Thyroid gland (tissue), 4 donors: ENCODE measurements at regions not wholly inside any gene's neighbourhood (a gene's known extent, or its start where the extent isn't known, plus 50 kb on each side); places are given as distances from the start of the nearest gene placed in this dataset.
"Not testable (repeated sequence)": the region's sequence is repeated elsewhere in the genome, so short reads cannot be mapped to it uniquely, and the experiment has no call there.

ENCODE experiments used
- DNase-seq, 2 donors: peaks; one replicate each; pipeline ENCODE4 v3.0.0-alpha.2; 2019
- H3K27ac ChIP-seq, 3 donors: fragments of 200-600 bp; sonication (generic); 1 replicate in 2 of 3; 2 replicates in 1 of 3; pipeline ENCODE4 v1.5.1; 2016 to 2019; ENCODE audit warnings: mild to moderate bottlenecking in 1 of 3, moderate library complexity in 1 of 3
- H3K27me3 ChIP-seq: fragments of 200-600 bp; sonication (generic); one replicate; pipeline ENCODE4 v1.5.1; 2019
- H3K36me3 ChIP-seq, 2 donors: fragments of 200-600 bp; sonication (generic); one replicate each; pipeline ENCODE4 v1.5.1; 2016 to 2019
- H3K4me1 ChIP-seq, 2 donors: fragments of 200-600 bp; sonication (generic); one replicate each; pipeline ENCODE4 v1.5.1; 2017 to 2019
- H3K4me3 ChIP-seq, 3 donors: fragments of 200-600 bp; sonication (generic); replicated peaks in 1 of 3; 1 replicate in 2 of 3; 2 replicates in 1 of 3; pipeline ENCODE4 v1.5.1; 2016; ENCODE audit warnings: mild to moderate bottlenecking in 1 of 3
- H3K9me3 ChIP-seq: fragments of 200-600 bp; sonication (generic); one replicate; pipeline ENCODE4 v1.5.1; 2017
- CTCF ChIP-seq, 6 experiments: fragments of 200-600 bp in 3 of 6; fragments of 450-650 bp in 3 of 6; sonication (generic) in 3 of 6; IDR thresholded peaks; one replicate each; pipeline ENCODE4 v1.5.1; 2016 to 2019; ENCODE audit warnings: antibody characterized with exemption in 6 of 6, mild to moderate bottlenecking in 2 of 6, inconsistent platforms in 1 of 6, moderate library complexity in 1 of 6
- POLR2A ChIP-seq, 2 donors: fragments of 450-650 bp; IDR thresholded peaks; one replicate each; pipeline ENCODE4 v1.6.1; 2017; ENCODE audit warnings: antibody characterized with exemption in 2 of 2, mild to moderate bottlenecking in 2 of 2, moderate library complexity in 1 of 2
- WGBS, 2 donors: methylation state at CpG; one replicate each; pipeline ENCODE4 v1.1.5; 2017; 5-methylcytosine and 5-hydroxymethylcytosine counted together
- intact Hi-C: fragments of 100-400 bp; cut with DNase I; formaldehyde crosslinking; loops from one replicate; pipeline ENCODE4 v1.15.1; 2023

GRCh38 chr15:62510791-62511190 lies 345.7 kb upstream of the C2CD4B start:
- no peak for DNase-seq
- Histone ChIP-seq H3K27ac (no peak overlapping the region), H3K27me3 (no peaks in the 10 kb centered on the region), H3K4me1 (peaks cover 7 to 13% of the 10 kb centered on the region in 2 donors), H3K4me3 (no peak overlapping the region), H3K9me3 (no peaks in the 10 kb centered on the region), H3K36me3 (no peaks in the 10 kb centered on the region)
- intact Hi-C loops = no loop called here
- TF ChIP-seq POLR2A (IDR thresholded peaks at IDR 0.05) (no peak), CTCF (IDR thresholded peaks at IDR 0.05) (no peak)
- 93 to 96% methylated on average over 4 of the region's 4 CpGs for WGBS, 2 donors

- no peak for DNase-seq
- no peak overlapping the region for H3K4me3 ChIP-seq
- no peaks in the 10 kb centered on the region for H3K27me3 ChIP-seq
- H3K27ac ChIP-seq = no peak overlapping the region
- H3K4me1 ChIP-seq = no peaks in the 10 kb centered on the region
- H3K36me3 ChIP-seq = no peaks in the 10 kb centered on the region
- TF ChIP-seq CTCF (IDR thresholded peaks at IDR 0.05) = no peak
- no peak for TF ChIP-seq POLR2A (IDR thresholded peaks at IDR 0.05)
- intact Hi-C loops = no loop called here
- WGBS, 2 donors = 81 to 91% methylated on average over 1 of the region's 1 CpG
- no peaks in the 10 kb centered on the region for H3K9me3 ChIP-seq
Observed at GRCh38 chr15:62512904-62513303, 347.8 kb upstream of the C2CD4B start.

- WGBS, 2 donors = 94 to 99% methylated on average over 4 of the region's 4 CpGs
- Histone ChIP-seq H3K27me3 (no peaks in the 10 kb centered on the region), H3K27ac (no peak overlapping the region), H3K4me1 (peaks cover 0 to 4% of the 10 kb centered on the region in 2 donors), H3K36me3 (no peaks in the 10 kb centered on the region), H3K4me3 (no peak overlapping the region), H3K9me3 (no peaks in the 10 kb centered on the region)
- intact Hi-C loops = no loop called here
- no peak for DNase-seq
- TF ChIP-seq POLR2A (IDR thresholded peaks at IDR 0.05) (no peak), CTCF (IDR thresholded peaks at IDR 0.05) (no peak)
Observed at GRCh38 chr15:62513893-62514292, 348.8 kb upstream of the C2CD4B start.

GRCh38 chr15:62515696-62516395 lies 350.8 kb upstream of the C2CD4B start:
- Histone ChIP-seq H3K27ac (no peak overlapping the region), H3K4me3 (no peak overlapping the region), H3K36me3 (no peaks in the 10 kb centered on the region), H3K4me1 (peaks cover 0 to 4% of the 10 kb centered on the region in 2 donors), H3K27me3 (no peaks in the 10 kb centered on the region), H3K9me3 (no peaks in the 10 kb centered on the region)
- TF ChIP-seq CTCF (IDR thresholded peaks at IDR 0.05) (no peak), POLR2A (IDR thresholded peaks at IDR 0.05) (no peak)
- intact Hi-C loops = no loop called here
- DNase-seq = no peak
- 79 to 83% methylated on average over 7 of the region's 7 CpGs for WGBS, 2 donors

GRCh38 chr15:62517541-62517940 lies 352.5 kb upstream of the C2CD4B start:
- H3K9me3 ChIP-seq = no peaks in the 10 kb centered on the region
- peaks cover 3 to 4% of the 10 kb centered on the region in 2 donors for H3K4me1 ChIP-seq
- H3K27me3 ChIP-seq = no peaks in the 10 kb centered on the region
- H3K36me3 ChIP-seq = no peaks in the 10 kb centered on the region
- WGBS, 2 donors = 90 to 93% methylated on average over 1 of the region's 1 CpG
- H3K27ac ChIP-seq = no peak overlapping the region
- no peak overlapping the region for H3K4me3 ChIP-seq
- no peak for DNase-seq
- intact Hi-C loops = no loop called here
- no peak for TF ChIP-seq CTCF (IDR thresholded peaks at IDR 0.05)

- H3K27me3 ChIP-seq, H3K36me3 ChIP-seq, intact Hi-C loops, H3K4me3 ChIP-seq, H3K4me1 ChIP-seq, H3K9me3 ChIP-seq, H3K27ac ChIP-seq: not testable (repeated sequence)
- 75 to 84% methylated on average over 6 of the region's 6 CpGs for WGBS, 2 donors
- DNase-seq = peak; percentile 23 to 43
Observed at GRCh38 chr15:62518666-62519065, 353.6 kb upstream of the C2CD4B start.
